Kidney (tissue), 13 donors: ENCODE measurements at regions not wholly inside any gene's neighbourhood (a gene's known extent, or its start where the extent isn't known, plus 50 kb on each side); places are given as distances from the start of the nearest gene placed in this dataset.

Experiments used
- DNase-seq, 5 donors: peaks; one replicate each; pipeline ENCODE4 v3.0.0-alpha.2; 2013 to 2020
- FAIRE-seq: peaks from 2 replicates; lab custom pipeline; 2012; peaks lifted over from hg19 to GRCh38; lab: Jason Lieb, UNC
- H3K27ac ChIP-seq, 2 donors: one replicate each; pipeline ENCODE4 v1.7.0; 2013; ENCODE audit warnings: low read depth in 2 of 2, low read length in 2 of 2, inconsistent platforms in 1 of 2
- H3K27me3 ChIP-seq: one replicate; pipeline ENCODE4 v1.7.1; 2013; ENCODE audit warnings: low read length, inconsistent platforms; ENCODE audit not compliant: control insufficient read depth, insufficient read depth
- H3K36me3 ChIP-seq, 3 donors: one replicate each; pipeline versions ENCODE4 v1.7.0 to v1.7.1; 2013; ENCODE audit warnings: low read length in 3 of 3, control low read depth in 1 of 3, inconsistent platforms in 1 of 3; ENCODE audit not compliant: insufficient read depth in 3 of 3, control insufficient read depth in 2 of 3
- H3K4me1 ChIP-seq, 3 donors: one replicate each; pipeline versions ENCODE4 v1.7.0 to v1.7.1; 2013; ENCODE audit warnings: low read length in 3 of 3, inconsistent platforms in 1 of 3, low read depth in 1 of 3; ENCODE audit not compliant: control insufficient read depth in 2 of 3, insufficient read depth in 2 of 3
- H3K4me3 ChIP-seq, 3 donors: one replicate each; pipeline versions ENCODE4 v1.7.0 to v1.8.1; 2013; ENCODE audit warnings: low read length in 3 of 3, control low read depth in 1 of 3, inconsistent platforms in 1 of 3
- H3K9ac ChIP-seq, 3 donors: one replicate each; pipeline versions ENCODE4 v1.7.0 to v1.7.1; 2013; ENCODE audit warnings: low read length in 3 of 3, control low read depth in 1 of 3, inconsistent platforms in 1 of 3
- H3K9me3 ChIP-seq, 3 donors: one replicate each; pipeline versions ENCODE4 v1.7.0 to v1.7.1; 2013; ENCODE audit warnings: low read length in 3 of 3, control low read depth in 1 of 3, inconsistent platforms in 1 of 3; ENCODE audit not compliant: control insufficient read depth in 2 of 3, insufficient read depth in 1 of 3
- intact Hi-C: fragments of 100-400 bp; cut with DNase I; formaldehyde crosslinking; loops from one replicate; pipeline ENCODE4 v1.11.1; 2022
- TF ChIP-seq, protein P1 (sequence below): IDR thresholded peaks from 3 replicates; pipeline ENCODE4 v1.5.1; 2012; ENCODE audit warnings: mild to moderate bottlenecking, moderate library complexity, borderline replicate concordance; ENCODE audit not compliant: insufficient read depth; ENCODE audit errors: extremely low read depth
- donor health status: control.
- donor health status: control.
- donor health status: control.
- donor health status: control.
- donor health status: control.
- donor health status: DM: yes; HTN: yes; CAD: no.
- donor health status: Normal renal cell carcinoma (clear cell type).

DNA sequence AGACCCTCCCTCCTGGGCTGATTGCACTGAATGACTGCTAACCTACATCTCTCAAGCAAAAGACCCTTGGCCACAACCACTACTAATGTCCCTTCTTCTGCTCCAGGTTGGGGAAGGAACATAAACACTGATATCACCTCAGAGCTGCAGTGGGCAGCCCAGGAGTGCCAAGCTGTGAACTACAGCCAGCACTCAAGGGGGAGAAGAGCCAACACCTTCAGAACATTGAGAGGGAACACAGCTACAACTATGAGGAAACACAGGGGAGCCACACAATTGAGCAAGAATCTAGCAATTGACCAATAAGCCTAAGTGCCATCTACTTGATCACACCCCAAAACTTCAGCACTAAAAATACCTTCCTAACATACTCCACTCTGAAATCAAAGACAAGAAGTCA, 222.8 kb downstream of the SPATA18 start:
- no peak overlapping the region for H3K4me3 ChIP-seq
- no peak for FAIRE-seq

DNA sequence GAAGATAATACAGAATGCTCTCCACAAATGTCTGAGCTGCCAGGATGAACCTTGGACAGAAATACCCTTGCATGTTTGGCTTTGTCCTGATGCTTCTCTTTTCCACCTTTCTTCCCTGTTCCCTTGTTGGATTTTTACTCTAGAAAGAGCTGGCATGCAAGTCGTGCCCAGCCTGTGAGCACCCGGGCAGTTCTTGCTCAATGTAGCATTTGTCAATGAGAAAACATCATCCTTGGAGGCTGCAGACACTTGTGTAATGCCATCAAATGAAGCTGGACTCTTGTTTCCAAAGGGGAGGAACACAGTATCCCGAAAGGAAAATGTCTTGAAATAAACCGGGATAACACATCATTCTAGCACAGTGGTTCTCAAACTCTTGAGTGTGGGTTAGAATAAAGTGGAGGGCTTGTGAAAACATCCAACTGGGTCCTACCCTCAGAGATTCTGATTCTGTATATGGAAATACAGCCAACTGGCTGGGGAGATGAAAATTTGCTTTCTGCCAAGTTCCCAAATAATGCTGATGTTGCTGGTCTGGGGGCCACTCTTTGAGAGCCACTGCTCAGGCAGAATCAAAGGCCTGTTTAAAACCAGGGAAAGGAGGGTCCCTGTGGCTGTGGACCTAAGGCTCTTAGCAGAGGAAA, 237.2 kb downstream of the SPATA18 start:
- H3K4me1 ChIP-seq = no peaks in the 10 kb centered on the region
- H3K27me3 ChIP-seq = no peaks in the 10 kb centered on the region
- no peak overlapping the region for H3K4me3 ChIP-seq
- H3K9ac ChIP-seq = no peak overlapping the region
- FAIRE-seq = no peak
- no peak overlapping the region for H3K27ac ChIP-seq
- intact Hi-C loops = no loop called here
- H3K9me3 ChIP-seq = no peaks in the 10 kb centered on the region
- TF ChIP-seq, protein P1, sequence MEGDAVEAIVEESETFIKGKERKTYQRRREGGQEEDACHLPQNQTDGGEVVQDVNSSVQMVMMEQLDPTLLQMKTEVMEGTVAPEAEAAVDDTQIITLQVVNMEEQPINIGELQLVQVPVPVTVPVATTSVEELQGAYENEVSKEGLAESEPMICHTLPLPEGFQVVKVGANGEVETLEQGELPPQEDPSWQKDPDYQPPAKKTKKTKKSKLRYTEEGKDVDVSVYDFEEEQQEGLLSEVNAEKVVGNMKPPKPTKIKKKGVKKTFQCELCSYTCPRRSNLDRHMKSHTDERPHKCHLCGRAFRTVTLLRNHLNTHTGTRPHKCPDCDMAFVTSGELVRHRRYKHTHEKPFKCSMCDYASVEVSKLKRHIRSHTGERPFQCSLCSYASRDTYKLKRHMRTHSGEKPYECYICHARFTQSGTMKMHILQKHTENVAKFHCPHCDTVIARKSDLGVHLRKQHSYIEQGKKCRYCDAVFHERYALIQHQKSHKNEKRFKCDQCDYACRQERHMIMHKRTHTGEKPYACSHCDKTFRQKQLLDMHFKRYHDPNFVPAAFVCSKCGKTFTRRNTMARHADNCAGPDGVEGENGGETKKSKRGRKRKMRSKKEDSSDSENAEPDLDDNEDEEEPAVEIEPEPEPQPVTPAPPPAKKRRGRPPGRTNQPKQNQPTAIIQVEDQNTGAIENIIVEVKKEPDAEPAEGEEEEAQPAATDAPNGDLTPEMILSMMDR = no peak
- no peaks in the 10 kb centered on the region for H3K36me3 ChIP-seq
- no peak for DNase-seq

More for the DNA sequence above, 222.8 kb downstream of the SPATA18 start:
- Histone ChIP-seq H3K4me1 (no peaks in the 10 kb centered on the region), H3K36me3 (no peaks in the 10 kb centered on the region), H3K9ac (no peak overlapping the region), H3K9me3 (peaks cover 0 to 3% (median 3%) of the 10 kb centered on the region in 3 donors), H3K27ac (no peak overlapping the region), H3K27me3 (no peaks in the 10 kb centered on the region)
- DNase-seq = no peak
- TF ChIP-seq, protein P1 = no peak
- intact Hi-C loops = no loop called here

DNA sequence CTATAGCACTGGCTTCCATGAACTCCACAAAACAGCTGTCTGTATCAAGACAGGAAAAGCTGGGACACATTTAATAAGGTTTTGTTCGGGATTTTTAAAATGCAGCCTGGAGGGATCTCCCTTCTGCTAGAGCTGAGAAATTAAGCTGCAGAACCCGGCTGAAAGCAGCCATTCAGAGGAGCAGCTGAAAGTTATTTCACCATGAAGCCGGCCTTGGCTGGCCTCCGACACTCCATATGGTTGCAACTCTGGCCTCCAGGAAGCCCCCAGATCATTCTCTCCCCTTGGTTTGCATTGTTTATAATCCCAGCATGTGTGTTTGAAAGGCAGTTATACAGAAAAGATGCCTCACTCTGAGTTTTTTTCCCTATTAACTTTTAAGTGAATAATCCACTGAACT, 239.4 kb downstream of the SPATA18 start:
- DNase-seq = peak in 2 of 5 donors; percentile 25 to 75
- Histone ChIP-seq H3K36me3 (no peaks in the 10 kb centered on the region), H3K27ac (no peak overlapping the region), H3K27me3 (no peaks in the 10 kb centered on the region), H3K4me1 (no peaks in the 10 kb centered on the region), H3K9me3 (no peaks in the 10 kb centered on the region), H3K4me3 (no peak overlapping the region), H3K9ac (no peak overlapping the region)
- TF ChIP-seq, protein P1 = no peak
- FAIRE-seq = no peak
- intact Hi-C loops = no loop called here

DNA sequence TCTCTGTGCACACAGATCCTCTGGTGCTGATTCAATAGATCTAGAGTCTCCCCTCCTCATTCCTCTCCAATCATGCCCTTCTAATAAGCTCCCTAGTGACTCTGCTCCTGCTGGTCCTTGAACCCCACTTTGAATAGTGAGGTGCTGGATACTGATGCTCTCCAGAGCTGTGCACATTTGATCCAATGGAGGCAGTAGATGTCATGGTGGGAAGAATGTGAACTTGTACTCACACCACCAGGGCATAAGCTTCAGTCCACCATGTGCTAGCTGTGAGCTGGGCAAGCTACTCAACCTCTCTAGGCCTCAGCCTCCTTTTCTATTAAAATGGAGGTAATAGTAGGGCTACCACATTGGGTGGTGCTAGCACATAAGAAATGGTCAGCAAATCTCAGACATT, 241.1 kb downstream of the SPATA18 start:
- no peaks in the 10 kb centered on the region for H3K36me3 ChIP-seq
- TF ChIP-seq, protein P1 = no peak
- FAIRE-seq (no peak), DNase-seq (no peak)
- no peaks in the 10 kb centered on the region for H3K27me3 ChIP-seq
- no peak overlapping the region for H3K9ac ChIP-seq
- H3K4me1 ChIP-seq = no peaks in the 10 kb centered on the region
- intact Hi-C loops = no loop called here
- H3K4me3 ChIP-seq = no peak overlapping the region
- no peaks in the 10 kb centered on the region for H3K9me3 ChIP-seq
- H3K27ac ChIP-seq = no peak overlapping the region
